GM23248 (cell line): ENCODE measurements at regions not wholly inside any gene's neighbourhood (a gene's known extent, or its start where the extent isn't known, plus 50 kb on each side); places are given as distances from the start of the nearest gene placed in this dataset.

ENCODE experiments used
- EZH2 ChIP-seq: fragments of 200-600 bp; sonication (generic); IDR thresholded peaks from 2 replicates; pipeline ENCODE4 v1.6.1; 2018; ENCODE audit warnings: antibody characterized with exemption, mild to moderate bottlenecking; ENCODE audit not compliant: insufficient read depth, poor library complexity, severe bottlenecking
- EZH2phosphoT487 ChIP-seq: fragments of 200-600 bp; sonication (generic); IDR thresholded peaks from 2 replicates; pipeline ENCODE4 v1.6.1; 2018; ENCODE audit warnings: antibody characterized with exemption, moderate library complexity, mild to moderate bottlenecking, low read depth; ENCODE audit not compliant: insufficient read depth

- TF ChIP-seq EZH2 (no peak), EZH2phosphoT487 (no peak)
These were observed 124.1 kb downstream of the SOX9 start for GRCh38 chr17:72244956-72245355.
